ENCODE measurements at regions not wholly inside any gene's neighbourhood (a gene's known extent, or its start where the extent isn't known, plus 50 kb on each side); places are given as distances from the start of the nearest gene placed in this dataset.

DNA sequence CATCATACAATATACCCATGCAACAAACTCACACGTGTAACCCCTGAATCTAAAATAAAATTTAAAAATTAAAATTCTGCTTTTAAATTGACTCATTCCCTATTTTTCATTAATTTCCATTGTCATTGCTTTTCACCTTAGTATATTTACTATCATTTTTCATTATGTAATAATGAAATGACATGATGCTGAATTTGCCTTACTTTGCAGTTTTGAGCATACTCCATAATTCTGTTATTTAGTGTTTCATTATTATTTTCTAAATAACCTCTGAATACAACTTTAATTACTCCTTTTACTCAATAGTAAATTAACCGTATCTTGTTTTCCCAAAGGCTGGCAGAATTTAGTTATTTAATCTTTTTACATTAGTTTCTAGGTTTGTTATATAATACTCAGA, 719.6 kb downstream of the DOK5 start:
- Mint-ChIP-seq H3K27ac (ENCODE audit: unreplicated experiment) (no peak overlapping the region), H3K4me3 (ENCODE audit: unreplicated experiment) (no peak overlapping the region), H3K4me1 (ENCODE audit: low read depth, unreplicated experiment) (no peaks in the 10 kb centered on the region), H3K27me3 (ENCODE audit: unreplicated experiment) (no peaks in the 10 kb centered on the region), H3K9me3 (ENCODE audit: unreplicated experiment) (no peaks in the 10 kb centered on the region), H3K36me3 (ENCODE audit: unreplicated experiment) (no peaks in the 10 kb centered on the region)
- DNase-seq: no peak
- TF ChIP-seq, protein P1, sequence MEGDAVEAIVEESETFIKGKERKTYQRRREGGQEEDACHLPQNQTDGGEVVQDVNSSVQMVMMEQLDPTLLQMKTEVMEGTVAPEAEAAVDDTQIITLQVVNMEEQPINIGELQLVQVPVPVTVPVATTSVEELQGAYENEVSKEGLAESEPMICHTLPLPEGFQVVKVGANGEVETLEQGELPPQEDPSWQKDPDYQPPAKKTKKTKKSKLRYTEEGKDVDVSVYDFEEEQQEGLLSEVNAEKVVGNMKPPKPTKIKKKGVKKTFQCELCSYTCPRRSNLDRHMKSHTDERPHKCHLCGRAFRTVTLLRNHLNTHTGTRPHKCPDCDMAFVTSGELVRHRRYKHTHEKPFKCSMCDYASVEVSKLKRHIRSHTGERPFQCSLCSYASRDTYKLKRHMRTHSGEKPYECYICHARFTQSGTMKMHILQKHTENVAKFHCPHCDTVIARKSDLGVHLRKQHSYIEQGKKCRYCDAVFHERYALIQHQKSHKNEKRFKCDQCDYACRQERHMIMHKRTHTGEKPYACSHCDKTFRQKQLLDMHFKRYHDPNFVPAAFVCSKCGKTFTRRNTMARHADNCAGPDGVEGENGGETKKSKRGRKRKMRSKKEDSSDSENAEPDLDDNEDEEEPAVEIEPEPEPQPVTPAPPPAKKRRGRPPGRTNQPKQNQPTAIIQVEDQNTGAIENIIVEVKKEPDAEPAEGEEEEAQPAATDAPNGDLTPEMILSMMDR (IDR thresholded peaks at IDR 0.05; ENCODE audit: partially characterized antibody, unreplicated experiment): no peak

DNA sequence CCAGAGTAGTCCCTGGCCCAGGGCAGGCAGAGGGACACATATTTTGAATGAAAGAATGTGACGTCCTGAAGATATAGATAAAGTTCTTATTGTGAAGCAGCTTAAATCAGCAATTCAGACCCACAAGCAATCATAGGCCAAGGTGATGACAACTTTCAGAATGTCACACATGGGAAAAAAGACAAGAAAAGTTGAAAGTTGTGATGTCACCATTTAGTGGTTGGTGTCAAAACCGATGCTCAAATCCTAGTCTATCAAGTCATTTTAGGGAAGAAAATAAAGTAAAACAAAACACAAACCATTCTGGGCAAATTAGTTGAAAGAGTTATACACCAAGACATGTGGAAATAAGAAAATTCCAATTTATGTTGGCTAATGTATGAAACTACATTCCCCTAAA, 710.8 kb downstream of the DOK5 start:
- no peak overlapping the region for H3K27ac Mint-ChIP-seq (ENCODE audit: unreplicated experiment)
- H3K27me3 Mint-ChIP-seq (ENCODE audit: unreplicated experiment): no peaks in the 10 kb centered on the region
- H3K4me1 Mint-ChIP-seq (ENCODE audit: low read depth, unreplicated experiment): no peaks in the 10 kb centered on the region
- DNase-seq: no peak
- H3K36me3 Mint-ChIP-seq (ENCODE audit: unreplicated experiment): no peaks in the 10 kb centered on the region
- TF ChIP-seq, protein P1 (IDR thresholded peaks at IDR 0.05; ENCODE audit: partially characterized antibody, unreplicated experiment): no peak
- H3K9me3 Mint-ChIP-seq (ENCODE audit: unreplicated experiment): peaks cover 2% of the 10 kb centered on the region
- H3K4me3 Mint-ChIP-seq (ENCODE audit: unreplicated experiment): no peak overlapping the region

DNA sequence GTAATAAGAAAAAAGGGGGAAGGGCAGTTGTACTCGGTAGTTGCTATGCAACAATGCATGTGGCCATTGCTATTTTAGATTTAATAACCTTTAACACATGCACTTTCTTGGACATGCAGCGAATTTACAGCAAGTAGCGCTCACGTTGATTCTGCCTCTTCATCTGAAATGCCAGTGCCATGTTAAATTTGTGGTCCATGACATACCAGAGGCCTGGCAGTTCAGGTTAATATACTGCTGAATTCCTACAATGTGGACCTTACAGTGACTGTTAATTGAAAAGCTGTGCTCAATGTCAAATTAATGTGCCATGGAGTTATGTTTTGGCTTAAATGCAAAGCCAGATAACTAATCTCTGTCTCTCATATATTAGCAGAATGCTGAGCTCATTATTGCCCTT, 699.7 kb downstream of the DOK5 start:
- TF ChIP-seq, protein P1 (IDR thresholded peaks at IDR 0.05; ENCODE audit: partially characterized antibody, unreplicated experiment): no peak
- H3K9me3 Mint-ChIP-seq (ENCODE audit: unreplicated experiment): no peaks in the 10 kb centered on the region
- H3K4me3 Mint-ChIP-seq (ENCODE audit: unreplicated experiment): no peak overlapping the region
- DNase-seq: no peak
- no peak overlapping the region for H3K27ac Mint-ChIP-seq (ENCODE audit: unreplicated experiment)
- H3K36me3 Mint-ChIP-seq (ENCODE audit: unreplicated experiment): peaks cover 4% of the 10 kb centered on the region
- H3K4me1 Mint-ChIP-seq (ENCODE audit: low read depth, unreplicated experiment): no peaks in the 10 kb centered on the region
- no peaks in the 10 kb centered on the region for H3K27me3 Mint-ChIP-seq (ENCODE audit: unreplicated experiment)

DNA sequence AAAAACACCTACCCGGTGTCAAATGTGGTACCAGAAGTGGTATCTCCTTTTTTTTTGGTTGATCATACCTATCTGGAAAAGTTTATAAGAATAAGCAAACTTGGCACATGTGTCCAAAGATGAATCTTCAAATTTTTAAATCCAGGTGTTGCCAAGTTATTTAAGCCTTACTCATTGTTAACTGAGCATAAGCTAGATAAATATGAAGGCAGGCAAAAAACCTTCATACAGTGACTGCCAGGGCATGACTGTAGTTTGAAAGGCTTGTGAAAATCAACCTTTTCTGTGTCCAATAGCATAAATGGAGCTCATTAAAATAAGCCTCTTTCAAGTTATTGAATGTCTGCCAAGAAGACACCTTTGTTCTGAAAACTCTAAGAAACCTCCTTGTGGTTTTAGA, 699.2 kb downstream of the DOK5 start:
- H3K4me1 Mint-ChIP-seq (ENCODE audit: low read depth, unreplicated experiment): no peaks in the 10 kb centered on the region
- H3K27ac Mint-ChIP-seq (ENCODE audit: unreplicated experiment): no peak overlapping the region
- no peaks in the 10 kb centered on the region for H3K27me3 Mint-ChIP-seq (ENCODE audit: unreplicated experiment)

DNA sequence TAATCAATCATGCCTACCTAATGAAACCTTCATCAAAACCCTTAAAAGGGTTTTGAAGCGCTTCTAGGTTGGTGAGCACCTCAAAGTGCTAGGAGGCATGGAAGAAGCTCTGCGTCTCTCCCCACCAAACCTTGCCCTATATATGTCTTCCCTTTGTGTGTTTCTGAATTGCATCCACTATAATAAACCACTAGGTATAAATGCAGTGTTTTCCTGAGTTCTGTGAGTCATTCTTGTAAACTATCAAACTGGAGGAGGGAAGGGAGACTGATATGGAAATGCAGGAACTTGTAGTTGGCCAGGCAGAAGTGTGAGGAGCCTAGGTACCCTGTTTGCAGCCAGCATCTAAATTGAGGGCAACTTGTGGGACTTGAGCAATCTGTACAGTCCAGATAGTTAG, 698.8 kb downstream of the DOK5 start:
- H3K27me3 Mint-ChIP-seq (ENCODE audit: unreplicated experiment): no peaks in the 10 kb centered on the region
- no peaks in the 10 kb centered on the region for H3K4me1 Mint-ChIP-seq (ENCODE audit: low read depth, unreplicated experiment)
- H3K27ac Mint-ChIP-seq (ENCODE audit: unreplicated experiment): no peak overlapping the region
- H3K4me3 Mint-ChIP-seq (ENCODE audit: unreplicated experiment): no peak overlapping the region
- TF ChIP-seq, protein P1 (IDR thresholded peaks at IDR 0.05; ENCODE audit: partially characterized antibody, unreplicated experiment): no peak
- H3K9me3 Mint-ChIP-seq (ENCODE audit: unreplicated experiment): no peaks in the 10 kb centered on the region
- no peak for DNase-seq
- no peaks in the 10 kb centered on the region for H3K36me3 Mint-ChIP-seq (ENCODE audit: unreplicated experiment)

More for the DNA sequence above, 699.2 kb downstream of the DOK5 start:
- no peaks in the 10 kb centered on the region for H3K9me3 Mint-ChIP-seq (ENCODE audit: unreplicated experiment)
- TF ChIP-seq, protein P1 (IDR thresholded peaks at IDR 0.05; ENCODE audit: partially characterized antibody, unreplicated experiment): no peak
- H3K36me3 Mint-ChIP-seq (ENCODE audit: unreplicated experiment): no peaks in the 10 kb centered on the region
- DNase-seq: no peak
- H3K4me3 Mint-ChIP-seq (ENCODE audit: unreplicated experiment): no peak overlapping the region

All from glutamatergic neuron (in vitro differentiated cells).